Neural cell (in vitro differentiated cells): ENCODE measurements at regions not wholly inside any gene's neighbourhood (a gene's known extent, or its start where the extent isn't known, plus 50 kb on each side); places are given as distances from the start of the nearest gene placed in this dataset.

Experiments
- H2AFZ ChIP-seq: fragments of 200-600, 300-800 bp; sonication (generic), shearing (Covaris generic); 2 replicates; pipeline ENCODE4 v1.6.0; 2014; ENCODE audit warnings: low read depth, mild to moderate bottlenecking, antibody characterized with exemption, low read length, moderate library complexity
- H3F3A ChIP-seq: fragments of 200-600 bp; shearing (Covaris generic); 2 replicates; pipeline ENCODE4 v1.6.1; 2016; ENCODE audit warnings: mild to moderate bottlenecking, moderate library complexity, mixed read lengths, antibody characterized with exemption, low read length; ENCODE audit not compliant: insufficient read depth, poor library complexity, severe bottlenecking
- H3K27ac ChIP-seq: fragments of 200-600, 300-800 bp; sonication (generic), shearing (Covaris generic); 2 replicates; pipeline ENCODE4 v1.5.1; 2014; ENCODE audit warnings: mild to moderate bottlenecking, low read length, moderate library complexity
- H3K27me3 ChIP-seq: fragments of 300-800, 200-600 bp; sonication (generic), shearing (Covaris generic); 2 replicates; pipeline ENCODE4 v1.6.0; 2014; ENCODE audit warnings: mild to moderate bottlenecking, low read depth, low read length, moderate library complexity; ENCODE audit not compliant: insufficient read depth
- H3K36me3 ChIP-seq: fragments of 300-800, 200-600 bp; sonication (generic), shearing (Covaris generic); 2 replicates; pipeline ENCODE4 v1.5.1; 2014; ENCODE audit warnings: mild to moderate bottlenecking, antibody characterized with exemption, low read length, moderate library complexity; ENCODE audit not compliant: insufficient read depth
- H3K4me2 ChIP-seq: fragments of 300-800, 200-600 bp; sonication (generic), shearing (Covaris generic); 2 replicates; pipeline ENCODE4 v1.6.0; 2014; ENCODE audit warnings: mild to moderate bottlenecking, low read length
- H3K4me3 ChIP-seq: fragments of 300-800, 200-600 bp; sonication (generic), shearing (Covaris generic); 2 replicates; pipeline ENCODE4 v1.5.1; 2014; ENCODE audit warnings: mild to moderate bottlenecking, low read length, moderate library complexity
- H3K79me2 ChIP-seq: fragments of 200-600 bp; shearing (Covaris generic); replicated peaks from 2 replicates; pipeline ENCODE4 v1.6.0; 2014; ENCODE audit warnings: mild to moderate bottlenecking, low read length, moderate library complexity; ENCODE audit not compliant: insufficient read depth
- H3K9ac ChIP-seq: fragments of 300-800, 200-600 bp; sonication (generic), shearing (Covaris generic); 2 replicates; pipeline ENCODE4 v1.6.1; 2016; ENCODE audit warnings: mild to moderate bottlenecking, low read length, mixed read lengths
- H3K9me2 ChIP-seq: fragments of 200-600 bp; shearing (Covaris generic); 2 replicates; pipeline ENCODE4 v1.6.1; 2016; ENCODE audit warnings: mild to moderate bottlenecking, low read length, mixed read lengths; ENCODE audit not compliant: insufficient read depth
- H3K9me3 ChIP-seq: fragments of 200-600, 300-800 bp; sonication (generic), shearing (Covaris generic); 2 replicates; pipeline ENCODE4 v1.6.1; 2016; ENCODE audit warnings: mild to moderate bottlenecking, mixed run types, low read length, moderate library complexity, mixed read lengths
- H4K20me1 ChIP-seq: fragments of 200-600 bp; shearing (Covaris generic); 2 replicates; pipeline ENCODE4 v1.6.1; 2016; ENCODE audit warnings: mild to moderate bottlenecking, mixed run types; ENCODE audit not compliant: insufficient read depth
- CTCF ChIP-seq: fragments of 450-650 bp; IDR thresholded peaks from 2 replicates; pipeline ENCODE4 v1.5.1; 2014; ENCODE audit warnings: antibody characterized with exemption, mild to moderate bottlenecking, moderate library complexity; ENCODE audit not compliant: poor library complexity, severe bottlenecking
- EZH2 ChIP-seq: fragments of 200-600, 300-800 bp; shearing (Covaris generic), sonication (generic); IDR thresholded peaks from 2 replicates; pipeline ENCODE4 v1.6.1; 2014; ENCODE audit warnings: antibody characterized with exemption, low read length, borderline replicate concordance, mild to moderate bottlenecking; ENCODE audit not compliant: insufficient read depth, poor library complexity, severe bottlenecking
- MXI1 ChIP-seq: fragments of 450-650 bp; conservative IDR thresholded peaks from 2 replicates; pipeline ENCODE4 v1.6.1; 2014; ENCODE audit warnings: antibody characterized with exemption, mild to moderate bottlenecking; ENCODE audit not compliant: poor library complexity, severe bottlenecking
- POLR2AphosphoS5 ChIP-seq: IDR thresholded peaks from 2 replicates; pipeline ENCODE4 v1.6.1; 2012
- RAD21 ChIP-seq: fragments of 450-650 bp; conservative IDR thresholded peaks from 2 replicates; pipeline ENCODE4 v1.6.1; 2014; ENCODE audit warnings: antibody characterized with exemption, mild to moderate bottlenecking, moderate library complexity
- SMC3 ChIP-seq: fragments of 450-650 bp; conservative IDR thresholded peaks from 2 replicates; pipeline ENCODE4 v1.6.1; 2014; ENCODE audit warnings: antibody characterized with exemption, mild to moderate bottlenecking, moderate library complexity; ENCODE audit not compliant: poor library complexity
- TAF1 ChIP-seq: IDR thresholded peaks from 2 replicates; pipeline ENCODE4 v1.6.1; 2012; ENCODE audit warnings: low read depth
- small RNA-seq, 3 experiments: library from RNA; depleted of rRNA; stranded (forward); fragments of <200 nt; gene quantifications; one replicate each; pipeline ENCODE3, GENCODE V24; 2012

GRCh38 chr12:38258411-38258810 is 58.2 kb upstream of the ALG10B start:
- Histone ChIP-seq H3K27me3 (no peaks in the 10 kb centered on the region), H3K9me3 (no peaks in the 10 kb centered on the region), H3K4me3 (no peak overlapping the region), H3F3A (no peaks in the 10 kb centered on the region), H2AFZ (no peak overlapping the region), H3K79me2 (no peaks in the 10 kb centered on the region), H3K36me3 (no peaks in the 10 kb centered on the region), H3K27ac (no peak overlapping the region), H3K9ac (no peak overlapping the region), H3K4me2 (no peak overlapping the region), H3K9me2 (no peaks in the 10 kb centered on the region), H4K20me1 (no peaks in the 10 kb centered on the region)
- TF ChIP-seq MXI1 (no peak), RAD21 (no peak), EZH2 (no peak), POLR2AphosphoS5 (no peak), SMC3 (no peak), CTCF (no peak), TAF1 (no peak)

Small RNAs in the stretch of these regions (small RNA-seq; reads per million reads assigned to genes)
- gene RF01518 (0 reads per million in 3 experiments), gene RNA5SP358 (0.84 to 2.0 (median 0.99) reads per million in 3 experiments), gene RNA5SP359 (1.9 to 2.3 (median 2.1) reads per million in 3 experiments)
